ENCODE measurements at regions not wholly inside any gene's neighbourhood (a gene's known extent, or its start where the extent isn't known, plus 50 kb on each side); places are given as distances from the start of the nearest gene placed in this dataset.
"Not testable (repeated sequence)": the region's sequence is repeated elsewhere in the genome, so short reads cannot be mapped to it uniquely, and the experiment has no call there.

DNA sequence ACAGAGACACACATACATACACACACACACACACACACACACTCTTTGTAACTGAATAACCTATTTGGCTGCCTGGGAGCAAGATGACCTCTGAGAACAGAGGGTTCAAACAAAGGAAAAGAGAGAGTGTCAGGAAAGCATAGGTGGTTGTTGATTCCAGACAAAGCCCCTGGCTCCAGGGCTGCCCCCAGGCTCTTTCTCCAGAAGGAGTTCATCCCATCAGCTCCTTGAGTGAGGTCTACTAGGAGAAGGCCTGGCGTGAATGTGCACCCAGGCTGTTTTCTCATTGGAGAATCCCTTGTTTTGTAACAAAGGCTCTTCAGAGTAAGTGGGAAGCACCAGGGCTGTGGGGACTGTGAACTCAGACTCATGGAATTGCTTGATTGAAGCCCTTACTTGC is 151.9 kb downstream of the EMP1 start:
- DNase-seq (ENCODE audit: low read depth), result no peak

DNA sequence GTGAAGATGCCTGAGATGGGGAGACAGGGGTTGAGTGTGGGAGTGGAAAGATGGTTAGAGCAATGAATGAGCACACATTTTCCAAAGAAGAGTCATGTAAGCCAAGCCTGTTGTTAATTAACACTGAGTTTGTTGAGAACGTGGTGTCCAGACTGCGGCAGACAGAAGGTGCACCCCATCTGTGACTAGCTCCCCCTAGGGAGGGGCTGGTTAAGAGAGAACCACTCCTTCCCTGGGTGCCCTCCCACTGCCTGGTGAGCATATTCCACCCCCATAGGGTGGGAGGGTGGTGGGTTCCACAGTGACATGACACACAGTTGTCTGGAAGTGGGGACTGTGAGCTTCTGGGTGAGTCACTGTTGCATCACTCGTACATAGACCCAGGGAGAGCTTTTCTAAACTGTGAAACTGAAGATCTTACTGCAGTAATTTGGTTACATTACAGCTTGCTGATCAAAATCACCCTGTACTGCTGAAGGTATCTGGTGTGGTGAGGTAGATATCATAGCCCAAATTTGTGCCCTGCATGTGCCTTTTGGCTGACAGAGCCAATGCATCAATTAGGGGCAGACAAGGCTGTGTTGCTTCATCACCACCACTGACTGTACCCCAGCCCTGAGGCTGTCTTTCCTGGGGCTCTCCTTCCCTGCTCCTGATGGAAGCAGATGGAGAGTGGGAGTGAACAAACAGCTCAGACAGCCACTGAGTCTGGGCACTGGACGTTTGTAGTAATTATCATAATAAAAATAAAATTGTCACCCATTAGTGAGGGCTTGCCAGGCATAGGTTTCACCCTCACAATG is 150.9 kb downstream of the EMP1 start:
- DNase-seq (ENCODE audit: low read depth), result peak; percentile 86

DNA sequence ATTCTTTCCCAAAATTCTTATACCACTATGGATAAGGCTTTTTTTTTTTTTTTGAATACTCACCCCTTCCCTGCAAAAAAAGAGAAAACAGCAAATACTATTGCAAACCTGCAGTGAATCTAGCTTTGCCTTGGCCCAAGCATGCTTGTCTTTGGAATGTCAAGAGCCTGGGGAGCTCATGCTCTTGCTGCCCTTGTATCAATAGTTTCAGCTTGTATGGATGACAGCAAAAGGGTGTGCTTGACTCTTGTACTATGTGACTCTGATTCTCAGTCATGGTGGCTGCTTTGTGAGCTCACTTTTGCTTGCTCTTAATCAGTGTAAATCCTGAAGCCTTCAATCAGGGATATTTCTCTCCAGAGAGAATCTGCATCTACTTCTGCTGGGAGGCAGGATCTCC is 149.2 kb downstream of the EMP1 start:
- no peak for DNase-seq (ENCODE audit: low read depth)

DNA sequence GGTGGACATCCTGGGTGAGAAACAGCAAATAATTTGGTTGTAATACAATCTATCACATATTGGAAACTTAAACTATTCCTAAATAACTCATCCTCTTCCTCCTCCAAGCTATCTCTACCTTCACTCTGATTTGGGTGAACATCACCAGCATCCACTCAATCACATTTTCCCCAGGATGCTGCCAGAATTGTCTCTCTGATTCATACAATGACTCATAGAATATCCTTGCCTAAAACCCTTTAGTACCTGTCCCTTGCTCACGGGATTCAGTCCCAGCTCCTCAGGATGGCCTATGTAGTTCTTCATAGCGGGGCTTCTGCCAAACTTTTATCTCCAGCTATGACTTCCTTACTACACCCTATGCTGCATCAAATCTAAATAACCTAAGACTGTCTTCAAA is 146.8 kb downstream of the EMP1 start:
- peak; percentile 20 for DNase-seq (ENCODE audit: low read depth)

DNA sequence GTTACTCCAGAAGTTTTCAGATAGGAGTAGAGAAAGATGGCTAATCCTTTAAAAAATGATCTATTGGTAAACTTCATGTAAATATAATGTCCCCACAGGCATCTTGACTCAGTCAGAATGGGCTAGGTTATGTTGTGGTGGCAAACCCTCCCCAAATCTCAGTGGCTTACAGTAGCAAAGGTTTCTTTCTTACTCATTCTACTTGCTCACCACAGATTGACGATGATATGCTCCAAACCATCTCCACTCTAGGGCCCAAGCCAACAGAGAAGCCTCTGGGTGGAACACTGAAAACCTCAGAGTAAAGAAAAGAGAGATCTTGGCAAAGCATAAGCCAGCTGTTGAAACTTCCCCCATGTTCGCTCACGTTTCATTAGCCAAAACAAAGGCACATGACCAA is 146.4 kb downstream of the EMP1 start:
- DNase-seq (ENCODE audit: low read depth), result no peak

DNA sequence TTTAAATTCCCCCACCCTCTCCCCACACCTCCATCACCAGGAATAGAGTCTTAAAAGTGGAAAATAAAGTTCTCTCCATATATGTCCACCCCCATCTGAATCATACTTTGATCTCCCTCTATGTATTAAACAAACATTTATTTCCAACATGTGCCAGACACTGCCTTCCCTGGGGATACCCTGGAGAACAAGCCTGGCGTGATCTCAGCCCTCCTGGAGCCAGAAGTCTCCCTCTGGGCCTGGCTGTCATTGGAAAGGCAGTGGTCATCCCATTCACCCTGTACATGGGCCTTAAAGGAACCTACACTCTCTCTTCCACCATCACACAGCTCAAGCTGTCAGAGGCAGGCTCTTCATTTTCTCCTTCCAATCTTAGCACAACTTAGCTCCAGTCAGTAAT is 143.6 kb downstream of the EMP1 start:
- DNase-seq (ENCODE audit: low read depth), result no peak

DNA sequence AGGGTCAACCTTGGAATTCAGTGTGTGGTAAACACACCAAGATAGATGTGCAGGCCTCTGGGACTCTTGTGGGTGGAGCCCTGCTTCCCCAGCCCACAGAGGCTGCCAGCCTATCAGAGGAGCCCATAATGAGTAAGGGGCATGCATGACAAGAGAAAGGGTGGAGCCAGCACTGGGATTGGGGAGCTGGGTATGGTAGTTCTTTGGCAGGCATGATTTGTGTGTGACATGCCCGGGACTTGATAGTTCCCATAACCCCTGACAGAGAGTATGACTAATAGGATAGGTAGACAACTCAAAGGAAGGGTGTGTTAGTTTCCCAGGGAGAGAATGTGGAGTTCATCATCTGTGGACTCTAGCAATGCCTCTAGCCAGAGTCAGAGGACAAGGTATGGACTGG is 143.0 kb downstream of the EMP1 start:
- DNase-seq (ENCODE audit: low read depth), result peak; percentile 16

DNA sequence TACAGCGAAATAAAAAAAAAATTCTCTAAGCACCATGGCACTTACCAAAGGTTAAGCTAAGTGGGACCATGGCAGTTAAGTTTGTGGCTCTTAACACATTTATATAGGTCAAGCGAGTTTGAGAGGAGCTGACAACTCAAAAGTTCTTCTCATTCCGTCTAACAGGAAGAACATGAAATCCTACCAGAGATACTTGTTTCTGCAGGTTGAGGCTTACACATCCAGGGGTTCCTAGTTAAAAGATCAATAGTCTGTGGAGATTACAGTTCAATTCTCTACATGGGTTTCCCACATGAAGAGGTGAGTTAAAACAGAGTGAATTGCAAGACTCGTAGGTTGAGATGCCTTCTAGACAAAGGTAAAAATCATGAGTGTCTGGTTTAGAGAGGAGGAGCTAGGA is 142.6 kb downstream of the EMP1 start:
- DNase-seq (ENCODE audit: low read depth), result no peak

DNA sequence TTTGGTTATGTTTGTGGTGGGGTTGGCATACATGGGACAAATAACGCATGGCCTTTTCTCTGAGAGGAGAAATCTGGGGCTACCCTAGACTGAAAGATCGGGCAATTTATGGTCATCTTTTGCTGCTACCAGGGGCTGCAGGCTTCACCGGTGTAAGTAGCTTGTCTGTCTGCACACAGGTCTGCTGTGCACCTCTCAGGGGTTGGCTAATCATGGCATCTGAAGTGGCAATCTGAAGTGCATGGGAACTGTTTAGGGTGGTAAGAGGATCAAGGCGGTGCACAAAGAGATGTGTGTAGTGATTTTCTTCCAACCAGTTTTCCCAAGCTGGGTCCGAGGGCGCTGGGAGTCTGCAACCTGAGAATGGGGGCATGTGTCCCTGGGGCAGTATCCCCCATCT is 141.3 kb downstream of the EMP1 start:
- no peak for DNase-seq (ENCODE audit: low read depth)

DNA sequence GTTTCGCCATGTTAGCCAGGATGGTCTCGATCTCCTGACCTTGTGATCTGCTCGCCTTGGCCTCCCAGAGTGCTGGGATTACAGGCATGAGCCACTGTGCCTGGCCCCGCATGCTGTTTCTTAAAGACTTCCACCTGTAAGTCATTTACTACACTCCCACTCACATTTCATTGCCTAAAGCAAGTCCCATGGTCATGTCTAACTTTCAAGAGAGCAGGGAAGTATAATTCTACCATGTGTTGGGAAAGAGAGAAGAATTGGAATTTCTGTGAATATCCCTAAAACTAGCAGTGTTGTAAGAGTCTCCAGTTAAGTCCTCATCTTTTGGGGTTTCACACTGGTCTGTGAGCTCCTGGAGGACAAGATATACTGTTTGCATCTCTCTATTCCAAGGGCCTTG is 139.7 kb downstream of the EMP1 start:
- no peak for DNase-seq (ENCODE audit: low read depth)

DNA sequence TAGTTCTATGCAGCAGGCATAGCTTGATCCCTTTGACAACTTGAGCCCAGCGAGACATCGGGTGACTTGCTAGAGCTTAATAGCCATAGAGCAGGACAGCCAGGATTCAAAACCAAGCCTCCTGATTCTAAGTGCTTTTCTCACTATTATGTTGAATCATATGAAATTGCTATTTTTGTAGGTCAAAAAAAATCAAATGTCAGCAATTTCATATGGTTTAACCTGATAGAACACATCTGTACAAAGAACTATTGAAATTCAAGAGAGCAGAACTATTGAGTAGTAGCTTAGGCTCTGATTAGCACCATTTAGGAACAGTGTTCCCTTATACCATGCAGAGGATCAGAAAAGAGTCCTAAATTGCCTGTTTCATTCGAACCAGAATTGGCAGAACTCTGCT is 132.0 kb downstream of the EMP1 start:
- DNase-seq (ENCODE audit: low read depth), result no peak

DNA sequence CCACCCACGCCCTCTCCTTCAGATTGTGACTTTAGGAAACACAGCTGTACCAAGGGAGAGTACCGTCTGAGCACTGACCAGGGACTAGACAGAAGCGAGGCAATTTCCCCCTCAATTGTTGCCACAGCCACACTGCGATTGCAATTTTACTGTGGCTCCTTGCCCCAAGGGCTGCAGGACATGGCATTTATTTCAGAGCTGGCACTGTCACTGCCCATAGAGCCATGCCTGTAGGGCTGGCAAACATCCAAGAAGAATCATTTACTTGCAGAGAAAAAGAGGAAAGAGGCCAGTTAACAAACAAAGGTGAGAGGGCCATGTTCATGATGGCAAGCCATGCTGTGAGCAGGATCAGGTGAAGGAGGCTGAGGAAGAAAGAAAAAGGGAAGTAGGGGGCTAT is 129.6 kb downstream of the EMP1 start:
- DNase-seq (ENCODE audit: low read depth), result no peak

DNA sequence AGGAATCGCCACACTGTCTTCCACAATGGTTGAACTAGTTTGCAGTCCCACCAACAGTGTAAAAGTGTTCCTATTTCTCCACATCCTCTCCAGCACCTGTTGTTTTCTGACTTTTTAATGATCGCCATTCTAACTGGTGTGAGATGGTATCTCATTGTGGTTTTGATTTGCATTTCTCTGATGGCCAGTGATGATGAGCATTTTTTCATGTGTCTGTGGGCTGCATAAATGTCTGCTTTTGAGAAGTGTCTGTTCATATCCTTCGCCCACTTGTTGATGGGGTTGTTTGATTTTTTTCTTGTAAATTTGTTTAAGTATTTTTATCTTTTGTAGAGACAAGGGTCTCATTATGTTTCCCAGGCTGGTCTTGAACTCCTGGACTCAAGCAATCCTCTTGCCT is 128.5 kb downstream of the EMP1 start:
- DNase-seq (ENCODE audit: low read depth), result not testable (repeated sequence)

DNA sequence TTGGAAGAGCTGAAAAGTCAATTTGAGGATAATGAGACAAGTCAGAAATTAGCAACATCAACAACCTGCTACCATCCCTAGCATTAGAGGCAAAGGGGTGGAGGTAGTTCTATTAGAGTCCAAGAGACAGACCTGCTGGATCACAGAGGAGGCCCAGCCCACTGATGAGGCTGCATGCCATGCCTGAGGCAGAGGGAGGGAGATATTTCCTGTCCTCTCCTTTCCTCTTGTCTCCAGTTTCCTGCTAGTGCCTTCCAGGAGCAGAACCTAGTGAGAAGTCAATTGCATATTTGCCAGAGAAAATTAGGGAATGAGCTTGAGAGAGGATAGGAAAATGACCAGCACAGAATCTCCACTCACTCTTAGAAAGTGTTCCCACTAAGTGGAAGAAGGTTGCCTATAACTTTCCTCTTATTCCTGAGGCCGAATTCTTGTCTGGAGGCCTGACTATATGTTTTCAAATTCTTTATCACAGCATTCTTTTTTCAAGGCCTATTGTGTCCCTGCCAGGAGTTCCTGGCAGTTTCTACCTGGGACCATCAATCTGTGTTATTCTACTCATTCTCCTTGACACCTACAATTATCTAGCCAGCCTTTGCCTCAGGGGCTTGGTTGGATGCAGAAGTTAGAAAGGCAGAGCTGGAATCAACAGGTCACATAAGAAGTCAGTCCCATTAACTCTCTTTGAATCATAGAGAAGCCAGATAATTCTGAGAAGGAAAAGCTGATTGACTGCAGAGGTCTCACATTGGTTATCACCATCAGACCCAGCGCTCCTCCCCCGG is 121.9 kb downstream of the EMP1 start:
- no peak for DNase-seq (ENCODE audit: low read depth)

DNA sequence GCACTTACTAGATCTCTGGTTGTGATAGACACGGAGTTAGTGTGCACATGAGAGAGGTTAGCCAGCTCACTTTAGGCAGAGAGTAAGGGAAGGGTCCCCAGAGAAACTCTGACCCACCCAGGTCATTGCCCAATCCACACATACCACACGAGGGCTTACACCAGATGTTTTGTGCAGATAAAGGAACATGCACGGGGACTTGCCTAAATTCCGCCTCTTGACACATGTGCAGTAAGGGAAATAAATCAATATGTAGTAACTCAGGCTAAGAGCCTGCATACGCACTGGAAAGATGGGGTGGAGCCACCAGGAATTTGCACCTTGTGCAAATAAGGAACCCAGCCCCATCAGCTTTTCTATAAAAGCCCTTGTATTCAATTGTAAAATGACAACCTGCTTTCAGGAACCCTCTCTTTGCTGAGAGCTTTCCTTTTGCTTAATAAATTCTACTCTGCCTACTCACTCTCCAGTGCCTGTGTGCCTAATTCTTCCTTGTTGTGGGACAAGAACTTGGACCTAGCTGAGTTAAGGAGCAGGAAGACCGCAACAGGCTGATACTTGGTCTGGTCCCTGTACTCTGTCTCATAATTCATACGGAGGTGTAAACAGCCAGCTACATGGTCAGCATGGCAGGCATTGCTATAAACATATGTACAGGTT is 120.2 kb downstream of the EMP1 start:
- DNase-seq (ENCODE audit: low read depth), result no peak

DNA sequence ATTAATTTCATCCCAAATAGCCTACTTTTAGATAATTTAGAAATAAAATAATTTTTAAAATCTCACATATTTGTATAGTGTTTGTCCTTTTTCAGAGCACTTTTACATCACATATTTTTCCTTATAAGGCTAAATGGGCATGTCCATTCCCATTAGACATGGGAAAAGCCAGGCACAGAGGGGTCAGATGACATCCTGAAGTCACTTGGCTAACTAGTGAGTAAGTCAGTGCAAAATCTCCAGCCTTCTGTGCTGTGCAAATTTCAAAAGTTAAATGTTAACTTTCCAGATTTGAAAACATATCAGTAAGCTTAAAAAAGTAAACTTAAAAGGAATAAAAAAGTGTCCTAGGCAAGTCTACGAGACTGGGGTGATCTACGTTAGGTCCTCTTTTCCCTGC is 117.4 kb downstream of the EMP1 start:
- DNase-seq (ENCODE audit: low read depth), result no peak

DNA sequence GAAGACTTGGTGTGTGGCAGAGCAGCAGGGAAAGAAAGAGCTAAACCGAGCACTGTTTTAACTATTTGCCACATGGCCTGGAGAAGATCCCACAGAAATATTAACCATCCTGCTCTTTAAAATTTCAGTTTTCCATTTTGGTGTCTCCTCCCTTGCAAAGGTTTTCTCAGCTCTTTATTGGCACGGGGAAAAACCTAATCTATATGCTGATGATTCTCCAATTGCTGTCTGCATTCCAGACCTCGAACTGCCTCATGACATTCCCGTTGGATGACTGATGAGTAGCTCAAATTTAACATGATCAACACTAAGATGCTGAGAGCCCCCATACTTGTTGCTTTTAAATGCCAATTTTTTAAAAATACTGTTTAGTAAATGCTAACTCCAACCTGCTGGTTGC is 115.0 kb downstream of the EMP1 start:
- DNase-seq (ENCODE audit: low read depth), result peak; percentile 6

DNA sequence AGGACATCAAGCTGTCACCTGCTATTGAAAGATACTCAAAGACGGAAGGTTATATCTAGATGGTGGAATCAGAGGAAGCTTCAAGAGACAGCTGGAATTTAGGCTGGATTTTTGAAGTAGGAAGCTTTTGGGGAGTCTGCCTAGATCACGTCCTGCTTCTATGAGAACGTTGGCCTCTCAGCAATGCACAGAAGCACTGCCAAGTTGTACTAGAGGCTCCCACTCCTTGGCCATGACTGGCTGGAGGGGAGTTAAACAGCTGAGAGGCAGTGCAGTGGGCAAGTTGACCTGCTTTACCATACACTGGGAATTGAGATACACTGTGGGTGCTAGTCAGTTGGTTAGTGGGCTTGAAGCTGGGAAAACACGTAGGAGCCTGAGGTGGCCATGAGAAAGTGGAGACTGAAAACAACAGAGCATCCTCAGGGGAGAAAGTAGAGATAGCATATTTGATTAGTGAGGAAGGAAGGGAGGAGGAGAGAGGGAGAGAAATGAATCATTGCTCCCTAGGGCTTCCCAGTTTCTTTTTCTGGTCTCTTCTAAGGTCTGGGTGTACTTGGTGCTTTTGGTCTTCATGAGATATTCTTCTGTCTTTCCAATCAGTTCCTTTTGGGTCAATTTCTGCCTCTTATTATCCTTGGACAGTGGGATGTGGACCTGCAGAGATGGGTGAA is 110.8 kb downstream of the EMP1 start:
- DNase-seq (ENCODE audit: low read depth), result no peak

DNA sequence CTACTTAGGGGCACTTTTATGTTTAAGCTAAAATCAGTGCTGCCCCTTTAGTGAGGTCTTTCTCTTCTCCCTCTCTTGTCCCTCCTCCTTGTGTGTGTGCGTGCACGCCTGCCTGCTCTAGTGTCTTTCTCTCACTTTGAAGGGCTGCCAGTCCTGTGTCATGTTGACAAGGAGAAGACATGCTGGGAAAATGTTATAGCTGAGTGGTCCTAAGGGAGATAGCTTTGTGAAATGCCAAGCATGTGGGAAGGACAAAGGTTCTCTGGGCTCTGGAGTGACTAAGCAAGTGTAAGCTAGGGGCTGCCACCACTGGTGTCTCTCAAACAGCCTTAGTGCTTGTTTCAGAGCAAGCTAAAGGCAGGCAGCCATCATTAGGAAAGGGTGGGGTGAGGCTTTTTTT is 108.4 kb downstream of the EMP1 start:
- DNase-seq (ENCODE audit: low read depth), result no peak

DNA sequence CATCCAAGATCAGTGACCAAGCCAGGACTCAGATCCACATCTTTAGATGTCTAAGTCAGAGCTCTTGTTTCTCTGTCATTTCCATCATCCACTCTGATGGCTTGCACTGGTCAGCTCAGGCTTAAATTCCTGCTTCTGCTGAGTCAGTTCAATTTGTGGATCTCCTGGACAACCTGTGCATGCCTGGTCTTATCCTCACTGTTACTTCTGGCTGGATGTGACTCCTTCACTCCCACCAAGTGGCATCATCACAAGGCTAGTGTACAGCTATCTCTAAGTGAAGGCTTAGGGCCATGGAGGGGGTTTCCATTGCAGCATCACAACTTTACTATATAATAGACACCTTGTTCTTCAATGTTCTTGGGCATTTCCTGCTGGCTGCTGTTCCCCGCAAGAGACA is 102.9 kb downstream of the EMP1 start:
- no peak for DNase-seq (ENCODE audit: low read depth)

DNA sequence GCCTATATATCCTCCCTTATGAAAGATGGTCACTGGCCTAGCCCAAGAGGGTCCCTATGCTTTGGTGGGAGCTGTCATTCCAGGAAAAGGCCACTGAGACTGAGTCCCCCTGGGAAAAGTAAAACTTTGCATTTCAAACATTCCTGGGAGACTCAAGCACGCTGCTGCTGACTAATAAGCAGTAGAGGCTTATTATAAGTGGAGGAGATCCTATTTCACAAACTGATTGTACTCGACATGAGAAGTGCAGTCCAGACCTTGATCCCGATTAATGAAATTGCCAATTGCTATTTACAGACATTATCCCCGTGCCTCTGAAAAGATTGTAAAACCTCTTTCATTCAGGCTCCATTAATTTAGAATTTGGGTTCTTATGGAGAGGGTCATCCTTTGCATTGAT is 96.6 kb downstream of the EMP1 start:
- no peak for DNase-seq (ENCODE audit: low read depth)

DNA sequence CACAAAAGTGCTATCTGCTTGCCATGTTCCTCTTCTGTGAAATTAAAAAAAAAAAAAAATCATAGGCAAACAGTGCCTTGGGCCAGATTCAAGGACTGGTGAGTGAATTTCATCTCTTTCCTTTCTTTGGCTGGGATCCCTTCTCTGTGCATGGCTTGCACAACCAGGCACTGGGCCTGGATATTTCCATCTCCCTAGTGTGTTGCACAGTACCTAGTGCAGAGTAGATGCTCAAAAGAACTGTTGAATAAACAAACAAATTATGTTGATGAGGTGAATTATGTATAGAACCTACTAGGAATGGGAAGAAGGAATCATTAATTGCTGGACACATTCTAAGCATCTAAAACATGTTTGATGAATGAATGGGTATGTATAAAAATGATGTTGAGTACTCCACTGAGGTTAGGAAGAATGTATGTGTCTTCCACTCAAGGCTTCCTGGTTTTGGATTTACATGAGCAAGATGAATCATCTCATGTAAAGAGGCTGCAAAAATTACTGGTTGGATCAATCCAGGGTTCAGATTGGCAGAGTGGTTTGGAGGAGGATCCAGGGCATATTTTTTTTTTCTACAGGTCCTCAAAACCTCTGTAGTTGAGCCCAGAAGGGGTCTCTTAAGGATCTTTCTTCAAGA is 93.2 kb downstream of the EMP1 start:
- no peak for DNase-seq (ENCODE audit: low read depth)
